ENCODE measurements at regions not wholly inside any gene's neighbourhood (a gene's known extent, or its start where the extent isn't known, plus 50 kb on each side); places are given as distances from the start of the nearest gene placed in this dataset.

DNA sequence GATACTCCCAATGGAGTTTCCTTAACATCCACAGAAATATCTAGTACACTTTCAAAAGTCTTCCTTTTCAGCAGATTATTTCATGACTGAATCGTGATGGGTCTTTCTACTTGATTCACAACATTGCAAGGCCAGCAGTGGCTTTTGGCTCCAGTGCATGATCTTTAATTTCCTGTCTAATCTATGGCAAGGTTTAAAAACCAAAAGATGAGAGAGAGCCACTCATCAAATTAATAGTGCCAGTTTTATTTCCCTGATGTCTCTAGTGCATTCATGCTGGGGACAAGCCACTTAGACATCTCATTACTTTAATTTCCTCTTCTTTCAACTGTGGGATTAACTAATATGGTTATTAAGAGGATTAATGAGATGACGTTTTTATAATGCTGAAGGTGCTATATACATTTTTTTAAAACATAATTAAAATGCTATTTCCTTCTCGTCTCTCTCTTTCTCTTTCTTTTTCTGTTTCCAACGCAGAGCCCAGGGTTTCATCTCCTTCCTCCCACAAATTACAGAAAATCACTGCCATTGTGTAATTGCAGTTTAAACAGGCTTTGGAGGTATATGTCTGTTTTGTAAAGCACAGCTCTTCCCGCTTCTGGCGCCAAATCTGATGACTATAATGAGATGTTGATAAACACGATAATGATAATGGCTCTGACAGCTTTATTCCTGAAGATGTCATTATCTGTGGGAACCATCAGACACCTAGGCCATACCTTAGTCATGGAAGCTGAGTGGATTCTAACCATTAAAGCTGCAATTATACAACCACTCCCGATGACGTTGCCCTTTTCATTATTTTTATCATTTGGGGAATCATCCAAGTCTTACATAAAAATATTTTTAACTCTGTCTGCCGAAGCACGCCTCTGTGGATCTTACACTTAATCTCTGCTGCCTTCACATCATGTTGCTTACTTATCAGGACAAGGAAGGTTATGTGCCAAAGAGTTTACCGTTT, 103.1 kb upstream of the PPM1H start:
- no peak for DNase-seq (ENCODE audit: extremely low spot score)
- TF ChIP-seq FOXA1 (IDR thresholded peaks at IDR 0.05): no peak
- TF ChIP-seq FOXK2 (IDR thresholded peaks at IDR 0.05): no peak
- TF ChIP-seq HDGF (IDR thresholded peaks at IDR 0.05; ENCODE audit: borderline replicate concordance): no peak
- TF ChIP-seq FOXM1 (IDR thresholded peaks at IDR 0.05; ENCODE audit: borderline replicate concordance): no peak
- CTCF ChIA-PET: interaction anchor here (0.7 kb wide), 1 partner anchor 296 kb away, joined by 3 read pairs; no protein-coding TSS in a partner anchor

DNA sequence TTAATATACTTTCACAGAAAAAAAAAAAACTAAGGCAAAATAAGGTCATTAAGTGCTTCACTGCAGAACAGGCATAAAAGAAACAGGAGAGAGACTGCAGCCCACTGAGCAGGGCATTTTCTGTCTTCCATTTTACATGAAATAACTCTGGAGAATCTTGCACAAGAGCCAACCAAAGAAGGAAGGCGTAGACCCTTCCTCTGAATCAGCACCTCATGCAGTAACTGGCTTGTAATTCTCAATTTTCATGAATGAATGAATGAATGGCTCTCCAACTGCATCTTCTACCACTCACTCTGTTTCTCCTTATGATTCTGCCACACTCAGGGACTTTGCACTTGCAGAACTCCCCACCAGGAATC, 102.0 kb upstream of the PPM1H start:
- no peak for TF ChIP-seq LEF1 (IDR thresholded peaks at IDR 0.05; ENCODE audit: borderline replicate concordance)
- no peak for TF ChIP-seq ARNT (IDR thresholded peaks at IDR 0.05)
- no peak for TF ChIP-seq SP1 (IDR thresholded peaks at IDR 0.05)
- TF ChIP-seq L3MBTL2 (conservative IDR thresholded peaks at IDR 0.05): no peak
- TF ChIP-seq CTBP1 (IDR thresholded peaks at IDR 0.05; ENCODE audit: borderline replicate concordance): no peak
- TF ChIP-seq FOXM1 (IDR thresholded peaks at IDR 0.05; ENCODE audit: borderline replicate concordance): no peak

More for the DNA sequence above, 103.1 kb upstream of the PPM1H start:
- POLR2A ChIA-PET: no interaction called here

DNA sequence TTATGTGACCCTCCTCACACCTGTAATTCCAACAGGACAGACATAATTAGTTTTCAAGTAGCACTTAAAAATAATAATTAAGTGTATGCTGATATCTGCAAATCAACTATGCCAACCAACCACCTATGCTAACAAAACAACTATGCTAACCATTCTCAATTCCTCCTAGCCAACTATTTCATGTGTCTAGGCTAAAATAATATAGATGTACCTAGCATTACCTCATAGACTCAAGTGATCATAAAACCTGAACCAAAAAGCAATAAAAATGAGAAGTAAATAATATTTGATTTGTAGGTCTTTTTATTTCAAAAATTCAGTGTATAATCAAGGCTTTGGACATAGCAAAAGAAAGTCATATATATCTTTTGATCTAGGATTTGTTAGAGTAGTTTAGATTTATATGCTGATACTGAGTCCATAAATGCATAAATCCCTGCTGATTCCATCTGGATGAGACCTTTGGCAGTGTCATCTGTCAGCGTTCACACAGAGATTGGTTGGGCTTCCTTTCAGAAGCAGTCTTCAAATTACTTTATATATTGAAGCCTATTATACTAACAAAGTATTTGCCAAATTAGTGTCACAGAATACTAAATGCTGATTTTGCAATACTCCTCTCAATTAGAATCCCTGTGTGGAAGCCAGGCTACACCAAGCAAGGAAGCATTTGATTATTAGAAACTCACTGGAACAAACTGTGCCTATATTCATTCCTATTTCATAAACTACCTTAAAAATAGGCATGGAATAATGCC, 101.4 kb upstream of the PPM1H start:
- CTCF ChIA-PET: no interaction called here
- POLR2A ChIA-PET: no interaction called here
- no peak for DNase-seq (ENCODE audit: extremely low spot score)
- TF ChIP-seq FOXM1 (IDR thresholded peaks at IDR 0.05; ENCODE audit: borderline replicate concordance): no peak
- TF ChIP-seq, protein P1, sequence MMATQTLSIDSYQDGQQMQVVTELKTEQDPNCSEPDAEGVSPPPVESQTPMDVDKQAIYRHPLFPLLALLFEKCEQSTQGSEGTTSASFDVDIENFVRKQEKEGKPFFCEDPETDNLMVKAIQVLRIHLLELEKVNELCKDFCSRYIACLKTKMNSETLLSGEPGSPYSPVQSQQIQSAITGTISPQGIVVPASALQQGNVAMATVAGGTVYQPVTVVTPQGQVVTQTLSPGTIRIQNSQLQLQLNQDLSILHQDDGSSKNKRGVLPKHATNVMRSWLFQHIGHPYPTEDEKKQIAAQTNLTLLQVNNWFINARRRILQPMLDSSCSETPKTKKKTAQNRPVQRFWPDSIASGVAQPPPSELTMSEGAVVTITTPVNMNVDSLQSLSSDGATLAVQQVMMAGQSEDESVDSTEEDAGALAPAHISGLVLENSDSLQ (IDR thresholded peaks at IDR 0.05): peak; percentile 60

More for the DNA sequence above, 102.0 kb upstream of the PPM1H start:
- ChIA-PET CTCF (no interaction called here), POLR2A (no interaction called here)
- no peak for DNase-seq (ENCODE audit: extremely low spot score)

DNA sequence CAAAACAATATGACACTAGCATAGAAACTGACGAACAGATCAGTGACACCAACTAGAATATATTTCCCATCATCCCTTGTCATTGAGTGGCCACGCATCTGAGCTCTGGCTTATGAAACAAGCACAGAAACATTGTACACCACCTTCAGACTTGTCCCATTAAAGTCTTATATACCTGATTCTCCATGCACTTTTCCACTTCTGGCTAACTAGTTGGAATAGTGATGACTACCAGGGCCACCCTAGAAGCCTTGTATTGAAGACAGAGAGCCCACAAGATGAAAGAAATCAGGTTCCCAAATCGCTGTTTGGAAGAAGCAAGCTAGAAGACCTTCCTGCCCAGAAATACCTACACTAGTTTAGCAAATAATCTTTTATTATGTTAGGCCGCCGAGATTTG, 99.7 kb upstream of the PPM1H start:
- POLR2A ChIA-PET: no interaction called here
- CTCF ChIA-PET: no interaction called here
- no peak for DNase-seq (ENCODE audit: extremely low spot score)
- TF ChIP-seq NFRKB (IDR thresholded peaks at IDR 0.05) (no peak), SP1 (IDR thresholded peaks at IDR 0.05) (no peak), ARNT (IDR thresholded peaks at IDR 0.05) (no peak), ELF4 (IDR thresholded peaks at IDR 0.05) (no peak), SUZ12 (IDR thresholded peaks at IDR 0.05) (no peak), BHLHE40 (IDR thresholded peaks at IDR 0.05; ENCODE audit: borderline replicate concordance) (no peak), TARDBP (IDR thresholded peaks at IDR 0.05) (no peak), FOXM1 (IDR thresholded peaks at IDR 0.05; ENCODE audit: borderline replicate concordance) (no peak)
- TF ChIP-seq, protein P1 (IDR thresholded peaks at IDR 0.05): no peak

DNA sequence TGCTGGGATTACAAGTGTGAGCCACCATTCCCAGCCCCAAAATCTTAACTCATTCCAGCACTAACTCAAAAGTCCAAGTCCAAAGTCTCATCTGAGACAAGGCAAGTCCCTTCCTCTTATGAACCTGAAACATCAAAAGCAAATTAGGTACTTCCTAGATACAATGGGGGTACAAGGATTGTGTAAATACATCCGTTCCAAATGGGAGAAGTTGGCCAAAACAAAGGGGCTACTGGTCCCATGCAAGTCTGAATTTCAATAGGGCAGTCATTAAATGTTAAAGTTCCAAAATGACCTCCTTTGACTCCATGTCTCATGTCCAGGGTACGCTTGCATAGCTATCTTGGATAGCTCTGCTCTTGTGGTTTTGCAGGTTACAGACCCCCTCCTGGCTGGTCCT, 94.7 kb upstream of the PPM1H start:
- POLR2A ChIA-PET: no interaction called here
- no peak for DNase-seq (ENCODE audit: extremely low spot score)
- TF ChIP-seq CTBP1 (IDR thresholded peaks at IDR 0.05; ENCODE audit: borderline replicate concordance): no peak
- no peak for TF ChIP-seq SP1 (IDR thresholded peaks at IDR 0.05)
- TF ChIP-seq FOXA1 (IDR thresholded peaks at IDR 0.05): no peak
- no peak for TF ChIP-seq FOXK2 (IDR thresholded peaks at IDR 0.05)
- no peak for TF ChIP-seq LEF1 (IDR thresholded peaks at IDR 0.05; ENCODE audit: borderline replicate concordance)
- no peak for TF ChIP-seq ARNT (IDR thresholded peaks at IDR 0.05)
- no peak for TF ChIP-seq ELF4 (IDR thresholded peaks at IDR 0.05)
- TF ChIP-seq TARDBP (IDR thresholded peaks at IDR 0.05): no peak
- no peak for TF ChIP-seq FOXM1 (IDR thresholded peaks at IDR 0.05; ENCODE audit: borderline replicate concordance)
- no peak for TF ChIP-seq BHLHE40 (IDR thresholded peaks at IDR 0.05; ENCODE audit: borderline replicate concordance)
- TF ChIP-seq HDGF (IDR thresholded peaks at IDR 0.05; ENCODE audit: borderline replicate concordance): no peak
- no peak for TF ChIP-seq L3MBTL2 (conservative IDR thresholded peaks at IDR 0.05)
- TF ChIP-seq ZNF384 (IDR thresholded peaks at IDR 0.05): no peak
- TF ChIP-seq NFRKB (IDR thresholded peaks at IDR 0.05): no peak
- TF ChIP-seq, protein P1 (IDR thresholded peaks at IDR 0.05): no peak
- TF ChIP-seq SUZ12 (IDR thresholded peaks at IDR 0.05): no peak
- CTCF ChIA-PET: no interaction called here

DNA sequence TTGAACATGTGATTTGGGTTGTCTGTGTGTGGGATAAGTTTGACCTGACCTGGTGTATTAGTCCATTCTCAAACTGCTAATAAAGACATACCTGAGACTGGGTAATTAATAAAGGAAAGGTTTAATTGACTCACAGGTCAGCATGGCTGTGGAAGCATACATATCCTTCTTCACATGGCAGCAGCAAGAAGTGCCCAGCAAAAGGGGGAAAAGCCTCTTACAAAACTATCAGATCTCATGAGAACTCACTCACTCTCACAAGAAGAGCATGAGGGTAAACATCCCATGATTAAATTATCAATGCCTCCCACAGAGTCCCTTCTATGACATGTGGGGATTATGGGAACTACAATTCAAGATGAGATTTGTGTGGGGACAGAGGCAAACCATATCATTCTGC, 94.0 kb upstream of the PPM1H start:
- no peak for DNase-seq (ENCODE audit: extremely low spot score)
- CTCF ChIA-PET: no interaction called here
- TF ChIP-seq FOXK2 (IDR thresholded peaks at IDR 0.05): no peak
- no peak for TF ChIP-seq SUZ12 (IDR thresholded peaks at IDR 0.05)
- TF ChIP-seq BHLHE40 (IDR thresholded peaks at IDR 0.05; ENCODE audit: borderline replicate concordance): no peak
- no peak for TF ChIP-seq ARNT (IDR thresholded peaks at IDR 0.05)
- TF ChIP-seq ELF4 (IDR thresholded peaks at IDR 0.05): no peak
- TF ChIP-seq FOXA1 (IDR thresholded peaks at IDR 0.05): no peak
- POLR2A ChIA-PET: no interaction called here

Measured in HEK293T (cell line).